ENCODE measurements at regions not wholly inside any gene's neighbourhood (a gene's known extent, or its start where the extent isn't known, plus 50 kb on each side); places are given as distances from the start of the nearest gene placed in this dataset.

DNA sequence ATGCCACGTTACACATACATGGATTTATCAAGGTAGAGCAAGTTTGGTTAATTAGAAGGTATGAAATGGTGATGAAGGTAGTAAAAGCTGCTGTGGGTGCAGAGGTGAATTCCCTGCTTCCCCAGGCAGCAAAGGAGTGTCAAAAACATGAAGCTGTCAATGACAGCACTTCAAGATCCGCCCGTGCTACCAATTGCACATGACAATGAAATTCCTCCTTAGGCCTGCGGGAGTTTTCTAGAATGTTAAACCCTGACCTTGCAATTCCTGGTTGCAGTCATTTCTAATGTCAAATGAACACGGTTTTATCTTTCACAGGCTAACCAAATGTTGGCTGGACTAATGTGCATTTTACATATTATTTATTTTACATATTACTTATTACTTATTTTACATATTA, 67.7 kb upstream of the LSM14A start:
- TF ChIP-seq, protein P1, sequence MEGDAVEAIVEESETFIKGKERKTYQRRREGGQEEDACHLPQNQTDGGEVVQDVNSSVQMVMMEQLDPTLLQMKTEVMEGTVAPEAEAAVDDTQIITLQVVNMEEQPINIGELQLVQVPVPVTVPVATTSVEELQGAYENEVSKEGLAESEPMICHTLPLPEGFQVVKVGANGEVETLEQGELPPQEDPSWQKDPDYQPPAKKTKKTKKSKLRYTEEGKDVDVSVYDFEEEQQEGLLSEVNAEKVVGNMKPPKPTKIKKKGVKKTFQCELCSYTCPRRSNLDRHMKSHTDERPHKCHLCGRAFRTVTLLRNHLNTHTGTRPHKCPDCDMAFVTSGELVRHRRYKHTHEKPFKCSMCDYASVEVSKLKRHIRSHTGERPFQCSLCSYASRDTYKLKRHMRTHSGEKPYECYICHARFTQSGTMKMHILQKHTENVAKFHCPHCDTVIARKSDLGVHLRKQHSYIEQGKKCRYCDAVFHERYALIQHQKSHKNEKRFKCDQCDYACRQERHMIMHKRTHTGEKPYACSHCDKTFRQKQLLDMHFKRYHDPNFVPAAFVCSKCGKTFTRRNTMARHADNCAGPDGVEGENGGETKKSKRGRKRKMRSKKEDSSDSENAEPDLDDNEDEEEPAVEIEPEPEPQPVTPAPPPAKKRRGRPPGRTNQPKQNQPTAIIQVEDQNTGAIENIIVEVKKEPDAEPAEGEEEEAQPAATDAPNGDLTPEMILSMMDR (conservative IDR thresholded peaks at IDR 0.05; ENCODE audit: low read depth, low read length): no peak
- no peak for TF ChIP-seq EZH2 (IDR thresholded peaks at IDR 0.05; ENCODE audit: borderline replicate concordance, low read depth, low read length, poor library complexity, severe bottlenecking)

Data from A673 (cell line).